DMS153 treated with DMSO at 0.1 percent for 48 hours (cell line): ENCODE measurements at regions not wholly inside any gene's neighbourhood (a gene's known extent, or its start where the extent isn't known, plus 50 kb on each side); places are given as distances from the start of the nearest gene placed in this dataset.
"Not testable (repeated sequence)": the region's sequence is repeated elsewhere in the genome, so short reads cannot be mapped to it uniquely, and the experiment has no call there.

Experiments
- DNase-seq: peaks from one replicate; lab custom pipeline; 2025; ENCODE audit not compliant: unreplicated experiment; lab: John Stamatoyannopoulos, UW

- DNase-seq = no peak
Measured at GRCh38 chr21:22138297-22139016, 1140.2 kb downstream of the NCAM2 start.

- no peak for DNase-seq
Measured at GRCh38 chr21:22145545-22145944, 1147.3 kb downstream of the NCAM2 start.

GRCh38 chr21:22154579-22155274 is 1156.5 kb downstream of the NCAM2 start:
- no peak for DNase-seq

- no peak for DNase-seq
Measured at GRCh38 chr21:22164912-22165311, 1166.7 kb downstream of the NCAM2 start.

- no peak for DNase-seq
Measured at GRCh38 chr21:22174746-22175145, 1176.5 kb downstream of the NCAM2 start.

- DNase-seq = no peak
Measured at GRCh38 chr21:22189278-22189677, 1191.1 kb downstream of the NCAM2 start.

GRCh38 chr21:22191581-22191980 is 1193.4 kb downstream of the NCAM2 start:
- DNase-seq = no peak

GRCh38 chr21:22192766-22193165 is 1194.6 kb downstream of the NCAM2 start:
- no peak for DNase-seq

- DNase-seq = not testable (repeated sequence)
Measured at GRCh38 chr21:22194986-22195385, 1196.8 kb downstream of the NCAM2 start.

- no peak for DNase-seq
Measured at GRCh38 chr21:22200378-22201092, 1202.3 kb downstream of the NCAM2 start.

- no peak for DNase-seq
Measured at GRCh38 chr21:22201126-22201525, 1202.9 kb downstream of the NCAM2 start.

- DNase-seq = no peak
Measured at GRCh38 chr21:22201669-22202068, 1203.5 kb downstream of the NCAM2 start.

GRCh38 chr21:22209304-22209700 is 1211.1 kb downstream of the NCAM2 start:
- no peak for DNase-seq

- DNase-seq = no peak
Measured at GRCh38 chr21:22211943-22212342, 1213.7 kb downstream of the NCAM2 start.

- no peak for DNase-seq
Measured at GRCh38 chr21:22223385-22223784, 1225.2 kb downstream of the NCAM2 start.

- DNase-seq = no peak
Measured at GRCh38 chr21:22224261-22224660, 1226.1 kb downstream of the NCAM2 start.

- no peak for DNase-seq
Measured at GRCh38 chr21:22225299-22225698, 1227.1 kb downstream of the NCAM2 start.

GRCh38 chr21:22231013-22231412 is 1232.8 kb downstream of the NCAM2 start:
- DNase-seq = no peak

- no peak for DNase-seq
Measured at GRCh38 chr21:22235866-22236590, 1237.8 kb downstream of the NCAM2 start.

GRCh38 chr21:22244516-22244915 is 1246.3 kb downstream of the NCAM2 start:
- no peak for DNase-seq

- DNase-seq = no peak
Measured at GRCh38 chr21:22250355-22250754, 1252.1 kb downstream of the NCAM2 start.
